Hematopoietic multipotent progenitor cell treated with erythropoietin and hydrocortisone succinate and interleukin-3 and kit ligand, for 6 days (in vitro differentiated cells): ENCODE measurements at regions not wholly inside any gene's neighbourhood (a gene's known extent, or its start where the extent isn't known, plus 50 kb on each side); places are given as distances from the start of the nearest gene placed in this dataset.

Source experiments
- DNase-seq: peaks from one replicate; pipeline ENCODE4 v3.0.0-alpha.2; 2015

DNA sequence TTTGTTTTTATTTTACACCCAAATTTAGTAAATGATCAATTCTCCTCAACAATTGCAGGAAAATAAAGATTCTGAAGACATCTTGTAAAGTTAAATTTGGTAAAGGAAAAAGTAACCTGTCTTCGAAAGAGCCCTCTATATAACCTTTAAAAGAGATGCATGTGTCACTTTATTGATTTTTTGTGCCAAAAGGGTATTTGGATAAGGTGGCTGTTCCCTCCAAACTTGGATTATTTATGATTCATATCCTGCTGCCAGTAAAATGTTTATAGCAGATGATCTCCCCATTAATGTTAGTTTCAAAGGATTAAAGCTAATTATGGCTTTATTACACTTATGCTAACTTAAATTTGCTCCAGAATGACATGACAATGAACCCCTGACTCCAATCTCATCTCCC, 98.8 kb downstream of the DUSP6 start:
- no peak for DNase-seq

- DNase-seq, result no peak
Measured at GRCh38 chr12:89252284-89252683, 100.0 kb downstream of the DUSP6 start.

DNA sequence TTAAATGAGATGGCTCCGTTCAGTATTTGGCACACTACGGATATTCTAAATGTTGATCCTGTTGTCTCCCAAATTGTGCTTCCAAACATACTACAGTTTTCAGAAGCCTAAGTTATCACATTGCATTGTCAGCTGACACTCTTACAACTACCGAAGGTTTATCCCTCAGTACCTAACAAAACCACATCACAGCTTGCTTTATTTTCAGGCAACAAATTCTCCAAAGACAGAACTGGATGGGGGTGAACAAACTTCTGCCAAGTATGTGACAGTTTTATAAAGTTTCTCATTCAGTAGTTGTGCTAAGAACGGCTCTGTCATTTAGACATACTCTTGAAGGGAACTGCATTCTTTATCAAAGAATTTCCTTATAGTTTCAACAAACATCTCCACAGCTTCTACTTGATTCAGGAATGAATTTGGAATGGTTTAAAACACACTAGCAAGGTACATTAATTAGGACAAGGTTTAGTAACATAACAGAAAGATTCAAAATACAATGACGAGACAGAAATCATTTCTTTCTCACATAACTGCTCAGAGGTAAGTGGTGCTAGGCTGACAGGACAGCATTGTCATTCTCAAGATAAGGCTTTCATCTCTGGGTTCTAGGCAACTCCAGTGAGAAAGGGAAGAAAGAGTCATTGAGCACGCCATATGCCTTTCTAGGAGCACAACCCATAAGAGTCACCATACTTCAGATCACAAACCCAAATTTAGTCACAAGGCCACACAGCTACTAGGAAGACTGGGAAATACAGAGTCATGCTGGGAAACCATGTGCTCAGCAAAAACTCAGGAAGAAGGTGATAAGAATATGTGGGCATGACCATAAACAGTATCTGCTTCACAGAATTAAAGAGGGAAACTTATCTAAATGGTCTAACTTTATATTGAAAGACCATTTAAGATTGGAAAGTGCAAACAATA, 100.7 kb downstream of the DUSP6 start:
- DNase-seq, result peak; percentile 25

- DNase-seq, result no peak
Measured at GRCh38 chr12:89250636-89251035, 101.7 kb downstream of the DUSP6 start.

DNA sequence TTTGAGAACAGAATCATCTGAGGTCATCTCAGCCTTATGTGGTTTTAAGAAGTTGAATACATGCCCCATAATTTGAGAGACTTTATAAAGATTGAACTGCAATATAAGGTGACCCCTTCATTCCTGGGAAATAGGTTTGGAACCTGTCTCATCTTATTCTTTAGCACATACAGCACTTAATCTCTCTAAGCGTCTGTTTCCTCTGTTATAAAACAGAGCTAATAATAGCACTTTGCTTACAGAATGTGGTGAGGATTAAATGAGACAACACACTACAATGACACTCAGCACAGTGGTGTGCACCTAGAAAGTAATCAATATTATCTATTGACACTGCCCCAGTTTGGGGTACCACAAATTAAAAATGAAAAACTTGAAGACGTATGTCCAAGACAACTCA, 102.1 kb downstream of the DUSP6 start:
- peak; percentile 26 for DNase-seq

DNA sequence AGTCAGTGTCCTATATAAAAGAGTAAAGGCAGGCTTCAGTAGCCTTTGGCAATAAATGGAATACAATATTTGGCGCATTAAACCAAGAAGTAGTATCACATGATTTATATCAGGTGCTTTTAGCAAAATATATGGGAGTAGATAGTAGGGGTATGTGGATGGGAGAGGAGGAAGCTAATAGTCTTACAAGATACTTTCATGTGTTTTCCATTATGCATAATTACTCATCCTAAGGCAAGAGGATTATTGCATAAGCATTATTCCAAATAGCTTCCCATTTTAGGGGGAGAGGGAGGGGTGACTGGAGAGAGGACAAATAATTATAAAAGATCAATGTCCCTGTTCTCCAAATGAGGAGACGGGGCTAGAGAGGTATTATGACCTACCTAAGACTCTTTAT, 104.3 kb downstream of the DUSP6 start:
- no peak for DNase-seq

DNA sequence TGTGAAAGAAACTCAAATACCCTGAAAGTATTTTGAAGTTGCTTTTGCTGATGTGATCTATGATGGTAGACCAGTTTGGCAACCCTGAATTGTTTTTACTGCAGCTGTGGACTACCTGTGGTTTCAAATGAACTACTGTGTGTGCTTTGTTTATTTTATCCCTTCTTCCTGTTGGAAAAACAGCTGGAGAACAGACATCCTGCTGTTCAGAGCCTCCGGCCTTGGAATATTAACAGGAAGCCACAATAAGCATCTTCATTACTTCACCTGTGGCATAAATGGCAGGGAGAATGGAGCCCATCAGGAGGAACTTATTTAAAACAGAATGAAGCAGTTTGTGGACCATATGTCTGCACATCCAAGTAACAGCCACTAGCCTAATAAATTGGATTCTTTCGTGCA, 104.8 kb downstream of the DUSP6 start:
- no peak for DNase-seq

DNA sequence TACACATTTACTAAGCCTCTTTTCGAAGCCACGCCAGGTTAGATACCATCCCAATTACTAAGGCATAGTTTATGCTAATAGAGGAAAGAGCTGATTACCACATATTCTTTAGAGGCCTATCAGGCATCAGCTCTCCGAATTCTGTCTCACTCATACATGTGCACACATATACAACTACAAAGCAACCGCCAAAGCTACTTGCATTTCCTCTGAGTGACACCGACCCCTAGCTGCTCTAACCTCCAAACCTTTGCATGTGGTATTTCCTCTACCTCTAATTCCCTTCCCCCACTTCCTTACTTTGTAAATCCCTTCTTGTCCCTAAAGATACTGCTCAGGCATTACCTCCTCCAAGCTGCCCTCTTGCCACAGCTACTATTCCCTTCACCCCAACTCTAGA, 107.2 kb downstream of the DUSP6 start:
- DNase-seq, result peak; percentile 78

GRCh38 chr12:89244536-89244935, 107.8 kb downstream of the DUSP6 start:
- DNase-seq, result peak; percentile 72

DNA sequence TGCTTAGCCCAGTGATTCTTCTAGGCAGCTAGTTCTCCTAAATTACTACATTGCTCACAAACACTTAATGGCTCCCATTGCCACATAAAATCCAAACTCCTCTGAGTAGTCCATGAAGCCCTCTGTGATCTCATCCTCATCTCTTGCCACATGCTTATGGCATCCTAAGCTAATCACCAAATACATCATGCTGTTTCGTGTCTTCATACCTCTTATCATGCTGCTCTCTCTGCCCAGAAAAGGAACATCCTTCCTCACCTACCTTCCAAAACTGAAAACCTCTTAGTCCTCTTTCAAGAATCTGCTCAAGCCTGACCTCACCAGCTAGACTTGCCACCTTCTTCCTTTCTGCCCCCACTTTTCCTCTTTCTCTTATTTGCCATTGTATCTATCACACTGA, 108.5 kb downstream of the DUSP6 start:
- DNase-seq, result no peak

DNA sequence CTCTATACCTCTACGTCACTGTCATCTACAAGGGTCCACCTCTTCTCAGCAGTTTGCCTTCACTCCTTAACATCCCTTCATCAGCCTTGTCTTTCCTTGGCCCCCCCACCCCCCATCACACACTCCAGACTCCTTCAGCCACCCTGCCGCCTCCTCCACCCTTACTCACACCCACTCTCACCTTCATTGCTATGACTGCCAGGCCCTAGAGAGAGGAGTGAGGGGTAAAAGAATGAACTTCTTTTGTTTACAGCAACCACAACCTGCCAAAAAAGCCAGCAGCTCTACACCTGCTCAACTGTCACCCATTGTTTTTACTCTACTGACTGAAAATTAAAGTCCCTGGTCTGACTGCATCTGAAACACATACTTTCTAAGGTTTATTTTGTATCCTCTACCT, 112.8 kb downstream of the DUSP6 start:
- DNase-seq, result no peak

DNA sequence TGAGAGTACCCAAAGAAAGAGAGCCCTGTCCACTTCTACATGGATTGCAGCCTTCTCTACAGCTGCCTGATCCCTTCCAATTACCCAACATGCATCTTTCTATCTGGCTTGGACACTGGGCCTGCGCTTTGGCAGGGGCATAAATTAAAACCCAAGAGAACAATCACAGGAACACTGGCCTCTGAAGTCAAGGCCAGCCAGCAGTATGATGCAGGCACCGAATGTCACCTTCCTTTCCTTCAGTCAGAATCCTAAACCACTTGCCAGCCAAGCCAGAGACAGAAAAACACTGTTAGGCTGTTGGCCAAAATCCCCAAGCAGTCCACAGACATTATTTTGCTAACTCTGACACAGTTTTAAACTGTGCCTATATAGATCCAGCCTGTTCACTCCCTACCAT, 113.7 kb downstream of the DUSP6 start:
- DNase-seq, result no peak

- no peak for DNase-seq
Measured at GRCh38 chr12:89237763-89238162, 114.5 kb downstream of the DUSP6 start.

DNA sequence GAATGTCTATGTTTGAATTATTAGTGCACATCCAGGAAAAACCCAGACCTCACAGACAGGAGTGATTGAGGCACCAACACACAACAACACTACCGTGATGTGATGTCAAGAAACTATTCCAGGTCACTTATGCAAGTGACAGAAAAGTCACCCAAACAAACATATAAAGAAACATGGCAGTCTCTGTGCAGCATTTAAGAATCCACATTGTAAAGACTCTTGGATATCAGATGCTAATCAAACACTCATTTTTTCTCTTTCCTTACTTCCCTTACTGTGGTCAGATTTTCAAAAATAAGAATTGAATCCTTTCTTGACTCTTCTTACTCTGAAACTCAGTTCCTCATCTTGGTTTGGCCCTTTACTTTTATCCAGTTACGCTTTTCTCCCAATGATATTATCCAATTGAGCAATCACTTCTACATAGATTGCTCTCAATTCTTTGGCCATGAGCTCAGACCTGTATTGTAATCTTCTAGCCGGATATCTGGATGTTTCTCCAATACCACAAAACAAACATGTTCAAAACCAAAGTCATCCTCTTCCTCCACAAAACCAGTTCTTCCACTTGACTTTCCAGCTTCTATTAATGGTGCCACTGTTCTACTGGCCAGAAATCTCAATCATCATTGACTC, 115.4 kb downstream of the DUSP6 start:
- DNase-seq, result no peak

GRCh38 chr12:89236237-89236636, 116.1 kb downstream of the DUSP6 start:
- DNase-seq, result no peak

DNA sequence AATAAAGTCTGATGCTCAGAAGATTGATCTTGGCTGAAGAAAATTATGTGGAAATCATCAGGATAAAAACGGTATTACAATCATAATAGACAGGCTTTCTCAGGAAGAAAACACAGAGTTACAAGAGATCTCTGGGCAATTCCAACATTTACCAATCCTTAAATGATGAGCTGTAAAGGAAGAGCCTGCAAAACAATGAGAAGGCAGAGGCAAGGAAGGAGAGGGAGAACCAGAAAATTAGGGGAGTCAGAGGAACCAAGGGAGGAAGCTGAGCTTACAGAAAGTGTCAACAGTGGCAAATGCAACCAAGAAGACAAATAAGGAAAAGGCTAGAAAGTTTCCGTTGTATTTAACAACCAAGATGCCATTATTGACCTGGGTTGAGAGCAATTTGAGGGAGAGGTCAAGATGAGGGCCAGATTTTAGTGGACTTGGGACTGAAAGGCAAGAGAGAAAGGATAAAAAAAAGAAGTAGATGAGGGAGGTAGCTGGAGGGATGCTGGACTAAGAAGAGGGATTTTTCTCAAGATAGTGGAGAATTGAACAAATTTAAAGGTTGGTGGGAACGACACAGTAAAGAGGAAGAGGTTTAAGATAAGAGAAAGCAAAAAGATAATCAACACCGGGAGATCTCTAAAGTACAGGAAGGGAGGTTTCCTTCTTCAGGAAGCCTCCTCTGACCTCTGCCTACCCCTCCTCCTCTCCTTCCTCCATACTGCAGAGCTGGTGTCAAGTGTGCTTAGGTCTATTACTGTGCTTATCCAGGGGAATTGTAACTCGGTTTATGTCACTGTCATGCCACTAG, 116.9 kb downstream of the DUSP6 start:
- DNase-seq, result peak; percentile 43

DNA sequence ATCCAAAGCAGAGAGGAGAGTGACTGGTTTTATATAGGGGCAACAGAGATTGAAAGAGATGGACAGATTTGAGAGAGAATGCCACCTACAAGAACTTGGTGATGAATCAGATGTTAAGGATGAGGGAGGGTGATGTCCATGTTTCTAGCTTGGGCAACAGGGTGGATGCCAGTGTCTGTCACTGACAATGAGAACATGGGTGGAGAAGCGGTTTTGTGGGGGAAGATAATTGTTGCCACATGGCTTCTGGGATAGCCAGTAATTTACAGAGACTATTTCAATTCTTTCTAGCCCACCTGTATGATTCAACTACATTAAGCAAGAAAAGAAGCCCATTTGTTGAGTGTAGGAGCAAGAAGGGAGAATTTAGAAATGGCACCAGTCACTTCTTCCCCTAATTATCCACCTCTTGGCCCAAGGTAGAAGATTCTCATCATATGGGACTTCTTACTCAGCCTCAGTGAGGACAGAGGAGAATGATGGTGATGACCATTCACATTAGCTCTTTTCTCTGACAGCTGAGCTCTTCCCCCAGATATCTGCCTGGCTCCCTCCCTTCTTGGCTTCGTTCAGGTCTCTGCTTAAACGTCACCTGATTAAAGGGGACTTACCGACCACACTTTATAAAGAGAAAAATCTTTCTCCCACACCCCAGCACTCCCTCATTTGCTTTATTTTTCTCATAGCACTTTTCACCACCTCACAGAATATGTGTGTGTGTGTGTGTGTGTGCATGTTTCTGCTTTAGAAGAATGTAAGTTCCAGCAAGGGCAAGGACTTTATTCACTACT, 117.8 kb downstream of the DUSP6 start:
- no peak for DNase-seq

DNA sequence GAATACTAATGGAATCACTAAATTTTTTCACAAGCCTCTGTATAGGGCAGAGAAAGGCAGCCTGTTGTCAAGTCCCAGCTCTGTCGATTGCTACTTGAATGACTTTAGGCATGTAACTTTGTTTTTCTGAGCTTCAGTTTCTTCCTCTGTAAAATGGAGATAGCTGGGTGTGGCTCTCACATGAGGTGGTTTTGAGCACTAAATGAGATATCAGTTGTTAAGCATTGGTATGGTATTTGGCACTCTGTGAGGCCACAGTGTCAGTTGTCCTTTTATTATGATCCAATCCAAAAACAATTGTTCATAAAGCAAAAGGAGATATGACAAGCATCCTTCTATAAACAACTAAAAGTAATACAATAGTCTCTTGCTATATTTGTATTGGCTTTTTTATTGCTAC, 120.6 kb downstream of the DUSP6 start:
- DNase-seq, result peak; percentile 88

DNA sequence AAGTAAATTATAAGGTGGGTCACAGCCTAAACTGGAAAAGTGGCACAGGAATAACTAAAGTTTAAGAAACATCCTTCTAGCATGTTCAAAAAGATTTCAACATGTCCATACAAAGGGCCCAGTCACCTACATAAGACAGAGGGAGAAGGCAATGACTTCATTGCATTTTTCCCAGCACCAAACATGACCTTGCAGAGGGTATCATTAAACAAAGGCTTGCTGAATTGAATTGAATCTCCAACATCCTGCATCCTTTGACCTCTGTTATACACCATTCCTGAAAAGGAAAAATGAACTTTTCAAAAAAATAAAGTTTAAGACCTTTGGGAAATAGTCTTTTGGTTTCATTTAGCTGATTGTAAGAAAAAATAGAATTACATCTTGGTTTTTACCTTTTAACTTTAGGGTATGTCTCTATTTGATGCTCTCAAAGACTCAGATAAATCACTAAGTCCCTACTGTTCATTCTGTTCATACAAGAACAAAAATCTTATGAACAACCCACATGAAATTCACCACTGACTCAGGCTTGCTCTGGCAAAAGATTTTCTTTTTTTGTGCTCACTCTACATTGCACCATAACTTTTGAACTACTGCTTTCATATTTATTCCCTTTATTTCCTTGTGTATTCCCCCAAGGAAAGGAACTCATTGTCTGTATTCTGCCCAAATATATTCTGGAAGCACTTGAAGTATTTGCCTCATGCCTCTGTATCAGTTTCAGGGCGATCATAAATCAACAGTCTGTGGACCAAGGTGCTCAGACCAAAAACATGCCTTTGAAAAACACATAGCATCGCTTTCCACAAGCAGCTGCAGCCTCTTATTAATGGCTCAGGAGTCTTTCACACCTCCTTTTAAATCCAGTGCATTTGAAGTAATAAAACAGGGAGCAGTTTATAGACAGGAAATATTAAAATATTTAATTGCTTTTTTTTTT, 121.7 kb downstream of the DUSP6 start:
- DNase-seq, result no peak

- no peak for DNase-seq
Measured at GRCh38 chr12:89228491-89228890, 123.8 kb downstream of the DUSP6 start.

GRCh38 chr12:89227774-89228173, 124.5 kb downstream of the DUSP6 start:
- DNase-seq, result no peak
